Vagina (tissue), 2 donors: ENCODE measurements at regions not wholly inside any gene's neighbourhood (a gene's known extent, or its start where the extent isn't known, plus 50 kb on each side); places are given as distances from the start of the nearest gene placed in this dataset.

Experiments
- CTCF ChIP-seq, 3 experiments: fragments of 450-650 bp in 2 of 3; fragments of 200-600 bp in 1 of 3; sonication (generic) in 1 of 3; IDR thresholded peaks; one replicate each; pipeline ENCODE4 v1.5.1; 2017 to 2019; ENCODE audit warnings: antibody characterized with exemption in 3 of 3, mild to moderate bottlenecking in 2 of 3, moderate library complexity in 2 of 3
- POLR2A ChIP-seq, 2 donors: fragments of 450-650 bp; IDR thresholded peaks; one replicate each; pipeline ENCODE4 v1.6.1; 2017; ENCODE audit warnings: antibody characterized with exemption in 2 of 2, mild to moderate bottlenecking in 2 of 2, moderate library complexity in 2 of 2

- TF ChIP-seq CTCF (IDR thresholded peaks at IDR 0.05) (no peak), POLR2A (IDR thresholded peaks at IDR 0.05) (no peak)
Observed at GRCh38 chr10:78203915-78204818, 170.5 kb downstream of the RPS24 start.
